Common myeloid progenitor, CD34-positive (primary cell): ENCODE measurements at regions not wholly inside any gene's neighbourhood (a gene's known extent, or its start where the extent isn't known, plus 50 kb on each side); places are given as distances from the start of the nearest gene placed in this dataset.
A peak's percentile ranks its signal among the peaks of the same experiment; 100 is the strongest.

Source experiments
- CTCF ChIA-PET: fragments of 350-600 bp; sonication (Branson Sonifier 250); formaldehyde crosslinking; loops from one replicate; lab custom pipeline; 2021; ENCODE audit warnings: antibody characterized with exemption; lab: Charles Lee
- POLR2A ChIA-PET: fragments of 350-600 bp; sonication (Branson Sonifier 250); formaldehyde crosslinking; loops from one replicate; lab custom pipeline; 2021; ENCODE audit warnings: antibody characterized with exemption; lab: Charles Lee
- DNase-seq, 3 donors: peaks; one replicate each; pipeline versions ENCODE4 v3.0.0 to v3.0.0-alpha.2; 2013
- H3K27ac ChIP-seq, 2 experiments: 1 replicate in 1 of 2; 2 replicates in 1 of 2; pipeline ENCODE4 v1.7.0; 2013; ENCODE audit warnings: inconsistent platforms in 2 of 2, low read length in 2 of 2, mild to moderate bottlenecking in 2 of 2, low read depth in 1 of 2, moderate library complexity in 1 of 2; ENCODE audit not compliant: severe bottlenecking in 2 of 2, insufficient read depth in 1 of 2, poor library complexity in 1 of 2
- H3K27me3 ChIP-seq, 5 experiments: replicated peaks in 2 of 5; 1 replicate in 3 of 5; 2 replicates in 2 of 5; pipeline versions ENCODE4 v1.6.1 to v1.7.0; 2013; ENCODE audit warnings: low read length in 4 of 5, mild to moderate bottlenecking in 2 of 5, moderate library complexity in 2 of 5, inconsistent platforms in 1 of 5; ENCODE audit not compliant: insufficient read depth in 5 of 5, control insufficient read depth in 4 of 5
- H3K36me3 ChIP-seq, 4 experiments: 1 replicate in 2 of 4; 2 replicates in 2 of 4; pipeline versions ENCODE4 v1.6.1 to v1.7.0; 2013; ENCODE audit warnings: low read length in 3 of 4, control low read depth in 1 of 4, mild to moderate bottlenecking in 1 of 4; ENCODE audit not compliant: control insufficient read depth in 4 of 4, insufficient read depth in 4 of 4
- H3K4me1 ChIP-seq, 4 experiments: 1 replicate in 3 of 4; 2 replicates in 1 of 4; pipeline versions ENCODE4 v1.6.1 to v1.7.1; 2013; ENCODE audit warnings: low read length in 3 of 4, mild to moderate bottlenecking in 3 of 4, control low read depth in 1 of 4, inconsistent platforms in 1 of 4, moderate library complexity in 1 of 4; ENCODE audit not compliant: control insufficient read depth in 4 of 4, insufficient read depth in 4 of 4; ENCODE audit errors: control extremely low read depth in 1 of 4
- H3K4me3 ChIP-seq, 7 experiments: 1 replicate in 4 of 7; 2 replicates in 3 of 7; pipeline versions ENCODE4 v1.5.1 to v1.7.0; 2013; ENCODE audit warnings: mild to moderate bottlenecking in 7 of 7, low read length in 6 of 7, moderate library complexity in 6 of 7, inconsistent platforms in 2 of 7, low read depth in 2 of 7, control low read depth in 1 of 7; ENCODE audit not compliant: insufficient read depth in 4 of 7, control insufficient read depth in 1 of 7; ENCODE audit errors: extremely low read depth in 1 of 7
- H3K9me3 ChIP-seq, 5 experiments: 1 replicate in 4 of 5; 2 replicates in 1 of 5; pipeline versions ENCODE4 v1.6.1 to v1.7.1; 2013; ENCODE audit warnings: low read length in 4 of 5, mild to moderate bottlenecking in 2 of 5, inconsistent platforms in 1 of 5, low read depth in 1 of 5, moderate library complexity in 1 of 5; ENCODE audit not compliant: control insufficient read depth in 4 of 5, insufficient read depth in 2 of 5; ENCODE audit errors: control extremely low read depth in 1 of 5
- WGBS: methylation state at CpG from one replicate; pipeline ENCODE4 v1.1.5; 2013; ENCODE audit not compliant: insufficient coverage; 5-methylcytosine and 5-hydroxymethylcytosine counted together

GRCh38 chr6:144340541-144341371 lies 55.6 kb downstream of the UTRN start:
- H3K36me3 ChIP-seq, result no peaks in the 10 kb centered on the region
- no peak overlapping the region for H3K4me3 ChIP-seq
- DNase-seq, result no peak
- ChIA-PET POLR2A (no interaction called here), CTCF (interaction anchor here (0.7 to 1.8 kb wide), 6 partner anchors 9 to 141 kb away, joined by 3 to 5 read pairs (median 3); no protein-coding TSS in a partner anchor)
- WGBS, result 100% methylated on average over 2 of the region's 5 CpGs
- no peaks in the 10 kb centered on the region for H3K9me3 ChIP-seq
- H3K27me3 ChIP-seq, result no peaks in the 10 kb centered on the region
- no peak overlapping the region for H3K27ac ChIP-seq
- peaks cover 38 to 67% (median 50%) of the 10 kb centered on the region in 4 experiments for H3K4me1 ChIP-seq

- H3K36me3 ChIP-seq, result no peaks in the 10 kb centered on the region
- peak in 1 of 3 donors; percentile 42 for DNase-seq
- no peak overlapping the region for H3K4me3 ChIP-seq
- H3K9me3 ChIP-seq, result no peaks in the 10 kb centered on the region
- WGBS, result 93% methylated on average over 2 of the region's 5 CpGs
- peaks cover 36 to 69% (median 49%) of the 10 kb centered on the region in 4 experiments for H3K4me1 ChIP-seq
- ChIA-PET POLR2A (no interaction called here), CTCF (interaction anchor here (0.7 to 1.8 kb wide), 3 partner anchors 21 to 765 kb away, joined by 3 to 5 read pairs (median 3); no protein-coding TSS in a partner anchor)
- H3K27me3 ChIP-seq, result no peaks in the 10 kb centered on the region
- H3K27ac ChIP-seq, result no peak overlapping the region
Observed at GRCh38 chr6:144341831-144342527, 56.8 kb downstream of the UTRN start.

- ChIA-PET CTCF (interaction anchor here (0.6 to 1.5 kb wide), 4 partner anchors 9 to 23 kb away, joined by 3 to 7 read pairs (median 4); no protein-coding TSS in a partner anchor), POLR2A (interaction anchor here (0.5 to 0.7 kb wide), 3 partner anchors 19 to 251 kb away, joined by 3 to 6 read pairs (median 3); no protein-coding TSS in a partner anchor)
- DNase-seq, result peak; percentile 77 to 91 (median 88)
- H3K4me3 ChIP-seq, result peak overlapping the region in 6 of 7 experiments; percentile 31 to 68 (median 54)
- H3K36me3 ChIP-seq, result no peaks in the 10 kb centered on the region
- no peaks in the 10 kb centered on the region for H3K9me3 ChIP-seq
- H3K4me1 ChIP-seq, result peaks cover 42 to 82% (median 55%) of the 10 kb centered on the region in 4 experiments
- WGBS, result 5% methylated on average over 6 of the region's 10 CpGs
- H3K27ac ChIP-seq, result peak overlapping the region; percentile 59 to 84
- H3K27me3 ChIP-seq, result no peaks in the 10 kb centered on the region
Observed at GRCh38 chr6:144343701-144344428, 58.7 kb downstream of the UTRN start.

- Histone ChIP-seq H3K27ac (peak overlapping the region; percentile 59 to 84), H3K4me3 (peak overlapping the region in 6 of 7 experiments; percentile 31 to 68 (median 54)), H3K36me3 (no peaks in the 10 kb centered on the region), H3K27me3 (no peaks in the 10 kb centered on the region), H3K9me3 (no peaks in the 10 kb centered on the region), H3K4me1 (peaks cover 43 to 81% (median 58%) of the 10 kb centered on the region in 4 experiments)
- CTCF ChIA-PET, result interaction anchor here (1.3 to 1.5 kb wide), 3 partner anchors 9 to 16 kb away, joined by 3 to 7 read pairs (median 4); no protein-coding TSS in a partner anchor
- WGBS, result 27% methylated on average over 3 of the region's 5 CpGs
- POLR2A ChIA-PET, result interaction anchor here (0.5 kb wide), 1 partner anchor 252 kb away, joined by 6 read pairs; no protein-coding TSS in a partner anchor
- peak in 1 of 3 donors; percentile 41 for DNase-seq
Observed at GRCh38 chr6:144344646-144345045, 59.5 kb downstream of the UTRN start.

- Histone ChIP-seq H3K9me3 (no peaks in the 10 kb centered on the region), H3K4me3 (peak overlapping the region in 5 of 7 experiments; percentile 23 to 68 (median 59)), H3K4me1 (peaks cover 41 to 84% (median 62%) of the 10 kb centered on the region in 4 experiments), H3K36me3 (no peaks in the 10 kb centered on the region), H3K27me3 (no peaks in the 10 kb centered on the region), H3K27ac (no peak overlapping the region)
- ChIA-PET POLR2A (no interaction called here), CTCF (interaction anchor here (0.8 to 1.5 kb wide), 4 partner anchors 8 to 49 kb away, joined by 3 to 4 read pairs (median 4); no protein-coding TSS in a partner anchor)
- WGBS, result 100% methylated on average over 4 of the region's 4 CpGs
- no peak for DNase-seq
Observed at GRCh38 chr6:144345451-144345850, 60.3 kb downstream of the UTRN start.

- 67% methylated on average over 5 of the region's 11 CpGs for WGBS
- CTCF ChIA-PET, result interaction anchor here (0.6 to 0.9 kb wide), 2 partner anchors 23 to 34 kb away, joined by 3 read pairs; no protein-coding TSS in a partner anchor
Observed at GRCh38 chr6:144346719-144347447, 61.7 kb downstream of the UTRN start.

More at GRCh38 chr6:144346719-144347447, 61.7 kb downstream of the UTRN start:
- H3K27me3 ChIP-seq, result no peaks in the 10 kb centered on the region
- H3K4me1 ChIP-seq, result peaks cover 47 to 93% (median 71%) of the 10 kb centered on the region in 4 experiments
- peak in 2 of 3 donors; percentile 52 to 73 for DNase-seq
- no peaks in the 10 kb centered on the region for H3K9me3 ChIP-seq
- peak overlapping the region in 1 of 7 experiments; percentile 7 for H3K4me3 ChIP-seq
- H3K36me3 ChIP-seq, result no peaks in the 10 kb centered on the region
- POLR2A ChIA-PET, result interaction anchor here (0.6 kb wide), 1 partner anchor 306 kb away, joined by 4 read pairs; no protein-coding TSS in a partner anchor
- H3K27ac ChIP-seq, result peak overlapping the region in 1 of 2 experiments; percentile 25
